COLO668 (cell line): ENCODE measurements at regions not wholly inside any gene's neighbourhood (a gene's known extent, or its start where the extent isn't known, plus 50 kb on each side); places are given as distances from the start of the nearest gene placed in this dataset.
"Not testable (repeated sequence)": the region's sequence is repeated elsewhere in the genome, so short reads cannot be mapped to it uniquely, and the experiment has no call there.

Source experiments
- DNase-seq: peaks from one replicate; lab custom pipeline; 2025; ENCODE audit not compliant: unreplicated experiment; lab: John Stamatoyannopoulos, UW

- no peak for DNase-seq
These were observed 279.8 kb upstream of the TNC start for GRCh38 chr9:115397591-115398312.

DNA sequence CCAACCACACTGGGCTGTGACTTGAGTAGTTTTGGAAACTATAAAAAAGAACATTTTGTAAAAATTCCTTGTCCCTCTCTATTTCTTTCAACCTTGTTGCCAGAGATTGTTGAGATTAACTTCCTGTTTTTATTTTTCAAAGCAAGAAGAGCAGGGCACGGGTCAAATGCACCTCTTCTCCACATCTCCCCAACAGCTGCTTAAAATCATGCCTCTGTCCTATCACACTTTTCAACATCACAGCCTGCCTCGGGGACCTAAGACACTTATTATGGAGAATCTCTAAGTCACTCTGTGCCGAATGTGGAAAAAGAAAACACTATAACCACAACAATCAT is 280.3 kb upstream of the TNC start:
- no peak for DNase-seq

DNA sequence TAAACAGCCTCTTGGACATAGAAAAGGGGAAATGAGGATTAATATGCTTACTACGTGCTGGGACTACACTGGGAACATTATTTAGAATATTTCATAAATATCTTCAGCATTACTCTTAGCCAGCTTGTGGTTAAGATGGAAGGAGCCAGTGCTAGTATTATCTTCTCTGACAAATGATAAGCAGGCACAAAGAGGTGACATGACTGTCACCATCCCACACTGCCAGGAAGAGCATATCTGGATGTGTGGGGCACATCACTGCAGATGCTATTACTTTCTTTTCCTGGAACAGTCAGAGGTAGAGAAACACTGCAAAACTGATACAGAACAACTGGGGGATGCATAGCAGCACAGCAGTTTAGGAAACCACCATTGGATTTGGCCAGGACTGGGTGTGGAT is 281.0 kb upstream of the TNC start:
- DNase-seq: no peak

GRCh38 chr9:115400796-115401195 is 282.8 kb upstream of the TNC start:
- DNase-seq: no peak

GRCh38 chr9:115401756-115402327 is 283.9 kb upstream of the TNC start:
- no peak for DNase-seq

DNA sequence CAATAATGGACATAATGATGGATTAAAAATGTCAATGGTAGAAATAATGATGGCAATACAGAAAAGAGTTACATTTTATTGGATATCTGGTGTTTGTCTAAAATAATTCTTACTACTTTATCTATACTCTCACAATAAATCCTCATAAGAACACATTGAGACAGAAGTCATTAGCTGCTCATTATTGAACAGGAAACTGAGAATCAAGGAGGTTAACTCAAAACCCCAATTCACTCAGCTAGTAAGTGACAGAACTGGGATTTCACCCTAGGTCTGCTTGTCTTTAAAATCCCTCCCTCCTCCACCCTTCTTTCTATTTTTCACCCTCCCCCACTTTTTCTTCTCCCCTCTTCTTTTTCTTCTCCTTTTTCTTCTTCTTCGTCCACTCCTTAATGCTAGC is 285.8 kb upstream of the TNC start:
- DNase-seq: no peak

- DNase-seq: no peak
These were observed 286.4 kb upstream of the TNC start for GRCh38 chr9:115404311-115404710.

DNA sequence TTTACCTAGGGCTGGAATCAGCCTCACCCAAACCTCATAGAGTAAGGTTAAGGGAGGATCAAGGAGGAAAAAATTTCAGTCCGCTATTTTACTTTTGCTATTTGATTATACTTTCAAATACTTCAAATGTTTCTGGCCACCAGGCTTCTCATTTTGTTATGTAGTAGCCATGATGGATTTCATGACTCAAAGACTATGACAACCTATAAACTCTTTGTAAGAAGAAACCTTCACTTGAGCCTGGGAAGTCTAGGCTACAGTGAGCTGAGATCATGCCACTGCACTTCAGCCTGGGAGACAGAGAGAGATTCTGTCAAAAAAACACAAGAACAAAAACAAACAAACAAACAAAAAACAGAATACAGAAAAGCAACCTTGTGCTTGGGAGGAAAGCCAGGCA is 293.6 kb upstream of the TNC start:
- no peak for DNase-seq

DNA sequence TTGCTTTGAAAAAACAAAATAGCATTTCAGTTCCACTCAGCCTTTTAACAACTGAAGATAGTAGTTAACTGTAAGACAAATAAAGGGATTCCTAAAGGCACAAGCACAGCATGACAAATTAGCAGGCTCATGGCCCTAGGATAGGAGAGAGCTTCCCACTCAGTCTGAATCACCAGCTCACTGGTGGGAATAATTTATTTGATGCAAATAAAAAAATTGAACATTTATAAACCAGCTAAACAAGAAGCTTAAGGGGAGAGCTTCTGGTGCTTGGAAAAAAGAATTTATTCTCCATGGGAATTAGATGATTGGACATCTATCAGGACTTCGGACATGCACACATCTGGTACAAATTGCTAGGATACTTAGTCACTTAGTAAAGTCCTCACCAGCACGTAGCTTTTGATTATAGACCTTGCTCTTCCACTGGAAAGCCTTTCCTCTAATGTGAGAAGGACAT is 294.1 kb upstream of the TNC start:
- DNase-seq: no peak

DNA sequence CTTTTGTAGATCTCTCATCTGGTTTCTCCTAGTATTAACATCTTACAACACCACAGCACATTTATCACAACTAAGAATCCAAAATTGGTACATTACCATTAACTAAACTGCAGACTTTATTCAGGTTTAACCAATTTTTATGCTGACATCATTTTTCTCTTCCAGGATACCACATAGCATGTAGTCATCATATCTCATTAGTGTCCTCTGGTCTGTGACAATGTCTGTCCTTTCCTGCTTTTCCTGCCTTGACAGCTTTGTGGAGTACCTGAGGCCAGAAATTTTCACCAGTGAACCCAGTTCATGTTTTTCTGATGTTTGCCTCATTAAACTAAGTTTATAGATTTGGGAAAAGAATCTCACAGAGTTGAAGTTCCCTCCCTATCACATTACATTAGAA is 294.7 kb upstream of the TNC start:
- no peak for DNase-seq

DNA sequence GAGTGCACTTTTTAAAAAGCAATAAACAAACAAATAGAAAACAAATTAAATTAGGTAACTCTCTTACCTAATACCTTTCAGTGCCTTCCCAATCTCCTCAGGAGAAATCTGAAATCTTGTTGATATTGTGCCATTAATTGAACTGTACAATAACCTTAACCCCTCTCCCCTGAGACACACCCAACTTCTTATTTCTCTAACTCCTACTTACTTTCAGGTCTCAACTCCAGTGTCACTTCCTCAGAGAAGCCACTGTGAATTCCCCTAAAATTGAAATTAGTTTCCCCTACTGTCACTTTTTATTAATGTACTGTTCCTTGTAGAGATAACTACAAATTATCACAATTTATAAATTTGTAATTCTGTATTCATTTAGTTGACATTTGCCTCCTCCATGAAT is 295.3 kb upstream of the TNC start:
- no peak for DNase-seq

- no peak for DNase-seq
These were observed 295.9 kb upstream of the TNC start for GRCh38 chr9:115413766-115414382.

DNA sequence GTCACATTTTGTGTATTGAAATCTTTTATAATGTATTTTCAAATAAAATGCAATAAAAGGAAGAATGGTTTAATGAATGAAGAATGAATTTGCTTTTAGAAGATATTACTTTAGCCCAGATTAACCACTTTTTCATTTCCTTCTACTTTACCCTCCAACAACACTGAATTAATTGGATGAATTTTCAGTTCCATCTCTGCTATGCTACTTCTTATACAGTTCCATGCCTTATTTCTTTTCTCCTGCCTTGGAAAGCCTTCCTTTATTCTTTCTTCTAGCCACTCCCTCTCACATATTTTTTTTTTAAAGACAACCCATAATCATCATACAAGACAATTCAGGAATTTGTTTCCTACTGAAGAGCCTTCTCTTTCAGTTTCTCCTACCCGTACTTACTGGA is 296.6 kb upstream of the TNC start:
- DNase-seq: no peak

DNA sequence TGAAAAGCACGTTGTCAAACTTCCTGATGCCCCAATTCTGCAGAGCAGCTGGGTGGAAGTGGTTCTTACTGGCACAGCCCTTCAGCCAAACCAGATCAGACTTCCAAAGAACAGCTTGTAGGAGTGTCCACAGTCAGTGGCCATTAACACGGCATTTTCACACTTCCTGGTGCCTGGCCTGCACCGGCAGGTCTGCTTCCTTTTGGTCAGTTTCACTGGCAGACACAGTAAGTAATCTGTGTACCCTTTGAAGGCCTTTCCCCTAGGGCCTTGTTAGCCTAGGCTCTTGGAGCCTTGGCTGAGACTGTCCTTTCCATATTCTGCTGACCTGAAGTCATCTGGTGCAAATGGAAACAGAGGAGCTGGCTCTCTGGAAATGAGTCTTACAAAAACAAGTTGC is 297.5 kb upstream of the TNC start:
- no peak for DNase-seq

- no peak for DNase-seq
These were observed 298.3 kb upstream of the TNC start for GRCh38 chr9:115416299-115416698.

DNA sequence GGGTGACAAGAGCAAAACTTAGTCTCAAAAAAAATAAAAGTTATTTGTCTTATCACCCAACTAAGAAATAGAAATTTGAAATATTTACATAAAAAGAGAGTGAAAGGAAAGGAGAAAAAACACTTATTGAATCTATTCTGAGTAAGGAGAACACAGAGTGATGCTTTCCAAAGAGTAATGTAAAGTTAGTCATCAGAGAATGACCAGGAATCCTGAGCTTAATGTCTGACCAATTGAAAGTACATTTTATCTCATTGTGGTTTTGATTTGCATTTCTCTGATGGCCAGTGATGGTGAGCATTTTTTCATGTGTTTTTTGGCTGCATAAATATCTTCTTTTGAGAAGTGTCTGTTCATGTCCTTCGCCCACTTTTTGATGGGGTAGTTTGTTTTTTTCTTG is 300.2 kb upstream of the TNC start:
- not testable (repeated sequence) for DNase-seq

DNA sequence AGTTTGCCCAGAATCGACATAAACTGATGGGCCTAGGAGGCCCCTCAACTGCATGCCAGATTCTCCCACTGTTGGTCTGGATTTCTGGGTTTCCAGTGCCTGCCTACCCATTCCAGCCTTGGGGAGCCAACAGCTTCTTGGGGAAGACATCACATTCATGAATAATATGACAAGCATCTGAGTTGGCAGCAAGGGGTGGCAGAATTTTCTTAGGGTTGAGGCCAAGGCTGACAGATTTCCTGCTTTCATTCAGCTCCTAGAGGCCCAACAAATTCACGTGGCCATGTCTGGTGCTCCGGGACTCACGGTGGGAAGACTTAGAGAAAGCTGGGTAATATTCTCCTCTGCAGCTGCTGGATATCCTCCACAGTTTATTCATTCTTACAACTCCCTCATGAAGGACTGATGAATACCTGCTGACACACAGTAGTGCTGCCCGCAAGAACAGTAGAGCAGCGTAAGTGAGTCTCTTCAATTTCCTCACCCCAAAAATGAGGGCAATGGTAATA is 305.0 kb upstream of the TNC start:
- no peak for DNase-seq

GRCh38 chr9:115423646-115424045 is 305.7 kb upstream of the TNC start:
- DNase-seq: no peak

DNA sequence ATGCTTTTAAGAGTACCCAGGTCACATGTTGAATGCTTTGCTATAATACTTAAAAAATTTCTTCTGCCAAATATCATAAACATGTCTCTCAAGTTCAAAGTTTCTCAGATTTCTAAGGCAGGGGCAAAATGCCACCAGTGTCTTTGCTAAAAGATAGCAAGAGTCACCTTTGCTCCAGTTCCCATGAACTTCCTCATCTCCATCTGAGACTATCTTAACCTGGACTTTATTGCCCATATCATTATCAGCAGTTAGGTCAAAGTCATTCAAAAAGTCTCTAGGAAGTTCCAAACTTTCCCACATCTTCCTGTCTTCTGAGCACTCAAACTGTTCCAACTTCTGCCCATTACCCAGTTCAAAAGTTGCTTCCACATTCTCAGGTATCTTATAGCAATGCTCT is 307.6 kb upstream of the TNC start:
- no peak for DNase-seq

GRCh38 chr9:115437418-115437817 is 319.5 kb upstream of the TNC start:
- no peak for DNase-seq

DNA sequence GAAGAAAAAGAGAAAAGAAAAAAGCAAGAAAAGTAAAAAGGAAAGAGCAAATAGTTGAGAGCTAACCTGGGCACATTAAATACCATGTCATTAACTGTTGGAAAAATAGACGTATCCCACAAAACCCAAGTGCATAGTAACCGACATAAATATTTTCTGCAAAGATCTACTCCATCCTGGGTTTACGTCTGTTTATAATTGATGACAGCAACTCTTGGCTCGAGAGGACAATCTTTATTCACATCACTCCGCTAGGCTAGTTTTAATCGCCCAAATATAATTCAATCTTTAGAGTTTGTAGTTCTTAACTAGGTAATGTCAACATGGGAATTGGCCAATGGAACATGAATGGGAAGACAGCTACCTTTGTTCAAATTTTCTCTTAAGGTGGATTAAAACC is 321.7 kb upstream of the TNC start:
- DNase-seq: no peak

- DNase-seq: no peak
These were observed 324.1 kb upstream of the TNC start for GRCh38 chr9:115442054-115442453.

DNA sequence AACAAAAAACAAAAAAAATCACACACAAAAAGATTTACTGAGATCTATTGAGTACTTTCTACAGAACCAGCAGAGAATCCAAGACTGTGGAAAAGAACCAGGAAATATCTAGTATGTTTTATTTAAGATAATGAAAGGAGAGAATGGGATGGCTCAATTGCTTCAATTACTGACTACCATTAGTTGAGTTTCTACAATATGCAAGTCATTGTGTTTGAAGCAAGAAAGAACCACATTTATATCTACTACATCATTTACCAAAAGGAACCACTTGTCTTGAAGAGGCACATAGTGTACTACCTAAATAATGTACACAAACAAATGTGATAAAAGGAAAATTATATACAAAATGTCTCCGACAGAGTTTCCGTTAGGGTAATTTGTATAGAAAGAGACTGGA is 325.9 kb upstream of the TNC start:
- no peak for DNase-seq
